C4-2B (cell line): ENCODE measurements at regions not wholly inside any gene's neighbourhood (a gene's known extent, or its start where the extent isn't known, plus 50 kb on each side); places are given as distances from the start of the nearest gene placed in this dataset.

ENCODE experiments used
- ZFX ChIP-seq: fragments of 450-650 bp; IDR thresholded peaks from 2 replicates; pipeline ENCODE4 v1.6.1; 2017
- TF ChIP-seq, protein P1 (sequence below): fragments of 450-650 bp; conservative IDR thresholded peaks from 2 replicates; pipeline ENCODE4 v1.5.1; 2017; ENCODE audit warnings: mild to moderate bottlenecking

DNA sequence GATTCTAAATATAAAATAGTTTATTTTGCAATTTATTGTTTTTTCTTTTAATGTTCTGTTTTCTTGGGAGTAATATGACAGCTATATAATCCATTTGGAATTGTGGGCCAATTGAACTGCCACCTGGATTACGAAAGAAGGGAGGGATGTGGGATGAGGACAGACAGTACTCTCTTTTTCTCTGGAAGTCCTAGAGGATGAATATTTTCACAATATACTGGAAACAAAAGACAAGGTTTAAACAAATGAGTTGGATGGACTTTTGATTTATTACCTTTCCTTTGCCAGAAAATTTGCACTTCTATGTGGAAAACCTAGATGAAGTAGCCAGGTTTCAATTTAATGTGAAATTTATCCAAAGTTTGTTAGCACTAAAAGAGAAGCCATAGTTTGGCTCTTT, 325.5 kb upstream of the IMPG1 start:
- TF ChIP-seq, protein P1, sequence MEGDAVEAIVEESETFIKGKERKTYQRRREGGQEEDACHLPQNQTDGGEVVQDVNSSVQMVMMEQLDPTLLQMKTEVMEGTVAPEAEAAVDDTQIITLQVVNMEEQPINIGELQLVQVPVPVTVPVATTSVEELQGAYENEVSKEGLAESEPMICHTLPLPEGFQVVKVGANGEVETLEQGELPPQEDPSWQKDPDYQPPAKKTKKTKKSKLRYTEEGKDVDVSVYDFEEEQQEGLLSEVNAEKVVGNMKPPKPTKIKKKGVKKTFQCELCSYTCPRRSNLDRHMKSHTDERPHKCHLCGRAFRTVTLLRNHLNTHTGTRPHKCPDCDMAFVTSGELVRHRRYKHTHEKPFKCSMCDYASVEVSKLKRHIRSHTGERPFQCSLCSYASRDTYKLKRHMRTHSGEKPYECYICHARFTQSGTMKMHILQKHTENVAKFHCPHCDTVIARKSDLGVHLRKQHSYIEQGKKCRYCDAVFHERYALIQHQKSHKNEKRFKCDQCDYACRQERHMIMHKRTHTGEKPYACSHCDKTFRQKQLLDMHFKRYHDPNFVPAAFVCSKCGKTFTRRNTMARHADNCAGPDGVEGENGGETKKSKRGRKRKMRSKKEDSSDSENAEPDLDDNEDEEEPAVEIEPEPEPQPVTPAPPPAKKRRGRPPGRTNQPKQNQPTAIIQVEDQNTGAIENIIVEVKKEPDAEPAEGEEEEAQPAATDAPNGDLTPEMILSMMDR, result no peak
- no peak for TF ChIP-seq ZFX
